Sigmoid colon (tissue), 6 donors: ENCODE measurements at regions not wholly inside any gene's neighbourhood (a gene's known extent, or its start where the extent isn't known, plus 50 kb on each side); places are given as distances from the start of the nearest gene placed in this dataset.

Source experiments
- DNase-seq: peaks from one replicate; pipeline ENCODE4 v3.0.0-alpha.2; 2019
- H3K27ac ChIP-seq, 4 donors: fragments of 200-600 bp; sonication (generic); one replicate each; pipeline ENCODE4 v1.5.1; 2016 to 2019; ENCODE audit warnings: mild to moderate bottlenecking in 1 of 4
- H3K27me3 ChIP-seq, 3 donors: fragments of 200-600 bp; sonication (generic); one replicate each; pipeline ENCODE4 v1.5.1; 2019; ENCODE audit warnings: mild to moderate bottlenecking in 1 of 3
- H3K36me3 ChIP-seq, 4 donors: fragments of 200-600 bp; sonication (generic); one replicate each; pipeline ENCODE4 v1.5.1; 2016 to 2019
- H3K4me1 ChIP-seq, 4 donors: fragments of 200-600 bp; sonication (generic); one replicate each; pipeline ENCODE4 v1.5.1; 2017 to 2019
- H3K4me3 ChIP-seq, 4 donors: fragments of 200-600 bp; sonication (generic); one replicate each; pipeline ENCODE4 v1.5.1; 2017 to 2019; ENCODE audit warnings: mild to moderate bottlenecking in 2 of 4, moderate library complexity in 1 of 4
- H3K9me3 ChIP-seq, 4 donors: fragments of 200-600 bp in 3 of 4; sonication (generic) in 3 of 4; one replicate each; pipeline versions ENCODE4 v1.5.1 to v1.6.1; 2013 to 2019
- EP300 ChIP-seq, 4 donors: sonication (generic); formaldehyde crosslinking; IDR thresholded peaks; one replicate each; pipeline ENCODE4 v1.6.1; 2017; ENCODE audit warnings: antibody characterized with exemption in 4 of 4
- POLR2A ChIP-seq, 2 donors: fragments of 450-650 bp; IDR thresholded peaks; one replicate each; pipeline ENCODE4 v1.6.1; 2016; ENCODE audit warnings: antibody characterized with exemption in 2 of 2, mild to moderate bottlenecking in 2 of 2, moderate library complexity in 2 of 2
- POLR2AphosphoS5 ChIP-seq, 4 donors: sonication (generic); formaldehyde crosslinking; IDR thresholded peaks; one replicate each; pipeline ENCODE4 v1.6.1; 2017; ENCODE audit warnings: antibody characterized with exemption in 4 of 4
- WGBS, 2 donors: extraction: QIAGEN DNeasy Blood & Tissue Kit; methylation state at CpG; one replicate each; pipeline ENCODE4 v1.1.7; 2013; 5-methylcytosine and 5-hydroxymethylcytosine counted together
- intact Hi-C: fragments of 100-400 bp; cut with DNase I; formaldehyde crosslinking; loops from one replicate; pipeline ENCODE4 v1.15.1; 2023
- TF ChIP-seq, protein P1 (sequence below), 4 experiments: fragments of 450-650 bp in 3 of 4; fragments of 200-600 bp in 1 of 4; IDR thresholded peaks; one replicate each; pipeline ENCODE4 v1.5.1; 2016 to 2019; ENCODE audit warnings: antibody characterized with exemption in 4 of 4, mild to moderate bottlenecking in 3 of 4, moderate library complexity in 2 of 4
- donor health status: healthy with polysubstance abuse.
- donor health status: healthy.

DNA sequence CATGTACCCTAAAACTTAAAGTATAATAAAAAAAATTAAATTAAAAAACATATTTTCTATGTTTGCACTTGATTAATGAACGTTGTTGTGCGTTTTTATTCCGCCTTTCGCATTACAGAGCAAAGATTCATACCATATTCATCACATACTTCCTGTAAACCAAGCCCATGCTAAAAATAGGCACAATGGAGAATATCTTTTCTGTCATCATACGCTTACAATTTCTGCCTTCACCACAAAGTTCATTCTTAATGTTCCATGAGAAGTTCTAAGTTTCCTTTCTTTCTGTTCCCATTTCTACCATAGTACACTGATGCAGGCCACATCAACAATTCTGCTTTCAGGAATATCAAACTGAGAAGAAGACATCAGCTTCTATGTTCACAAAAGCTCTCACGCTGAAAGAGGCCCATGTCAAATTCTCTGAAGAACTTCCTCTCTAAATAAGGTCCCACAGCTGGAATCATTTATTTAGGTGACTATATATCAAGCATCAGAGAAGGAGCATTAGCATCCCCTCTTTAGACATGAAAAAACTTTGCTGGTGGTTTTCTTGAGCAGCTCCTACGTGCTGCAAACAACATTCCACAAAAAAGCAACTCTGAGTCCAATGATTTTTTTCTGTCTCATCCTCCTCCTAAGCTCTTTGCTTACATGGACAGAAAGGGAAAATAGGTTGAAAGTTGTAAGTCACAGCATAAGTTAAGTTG, 456.4 kb downstream of the CDH10 start:
- no peak for DNase-seq
- no peaks in the 10 kb centered on the region for H3K4me1 ChIP-seq
- TF ChIP-seq EP300 (IDR thresholded peaks at IDR 0.05), result no peak
- no peak for TF ChIP-seq POLR2A (IDR thresholded peaks at IDR 0.05)
- TF ChIP-seq POLR2AphosphoS5 (IDR thresholded peaks at IDR 0.05), result no peak
- TF ChIP-seq, protein P1, sequence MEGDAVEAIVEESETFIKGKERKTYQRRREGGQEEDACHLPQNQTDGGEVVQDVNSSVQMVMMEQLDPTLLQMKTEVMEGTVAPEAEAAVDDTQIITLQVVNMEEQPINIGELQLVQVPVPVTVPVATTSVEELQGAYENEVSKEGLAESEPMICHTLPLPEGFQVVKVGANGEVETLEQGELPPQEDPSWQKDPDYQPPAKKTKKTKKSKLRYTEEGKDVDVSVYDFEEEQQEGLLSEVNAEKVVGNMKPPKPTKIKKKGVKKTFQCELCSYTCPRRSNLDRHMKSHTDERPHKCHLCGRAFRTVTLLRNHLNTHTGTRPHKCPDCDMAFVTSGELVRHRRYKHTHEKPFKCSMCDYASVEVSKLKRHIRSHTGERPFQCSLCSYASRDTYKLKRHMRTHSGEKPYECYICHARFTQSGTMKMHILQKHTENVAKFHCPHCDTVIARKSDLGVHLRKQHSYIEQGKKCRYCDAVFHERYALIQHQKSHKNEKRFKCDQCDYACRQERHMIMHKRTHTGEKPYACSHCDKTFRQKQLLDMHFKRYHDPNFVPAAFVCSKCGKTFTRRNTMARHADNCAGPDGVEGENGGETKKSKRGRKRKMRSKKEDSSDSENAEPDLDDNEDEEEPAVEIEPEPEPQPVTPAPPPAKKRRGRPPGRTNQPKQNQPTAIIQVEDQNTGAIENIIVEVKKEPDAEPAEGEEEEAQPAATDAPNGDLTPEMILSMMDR (IDR thresholded peaks at IDR 0.05), result no peak
- H3K27me3 ChIP-seq, result no peaks in the 10 kb centered on the region
- 80 to 82% methylated on average over 7 of the region's 7 CpGs for WGBS, 2 donors
- no peak overlapping the region for H3K27ac ChIP-seq
- H3K4me3 ChIP-seq, result no peak overlapping the region
- H3K9me3 ChIP-seq, result no peaks in the 10 kb centered on the region
- no peaks in the 10 kb centered on the region for H3K36me3 ChIP-seq
- intact Hi-C loops, result no loop called here

DNA sequence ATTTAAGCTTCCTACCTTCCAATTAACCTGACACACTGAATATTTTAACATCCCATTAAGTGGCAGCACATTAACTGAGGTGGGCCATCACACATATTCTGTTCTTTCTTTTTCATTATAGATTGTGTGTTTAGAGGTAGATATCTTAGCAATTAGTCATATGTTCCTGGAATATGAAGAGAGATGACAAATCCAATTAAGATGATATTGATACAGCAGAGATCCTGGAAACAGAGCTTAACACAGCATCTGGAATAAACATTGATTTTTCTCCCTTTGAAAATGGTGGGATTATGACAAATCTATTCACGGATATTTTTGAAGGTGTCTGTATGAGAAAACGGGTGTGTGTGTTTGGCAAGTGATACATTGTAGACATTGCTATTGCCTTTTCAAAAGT, 448.0 kb downstream of the CDH10 start:
- 71 to 93% methylated on average over 2 of the region's 2 CpGs for WGBS, 2 donors
- no peaks in the 10 kb centered on the region for H3K27me3 ChIP-seq
- H3K27ac ChIP-seq, result no peak overlapping the region
- H3K36me3 ChIP-seq, result no peaks in the 10 kb centered on the region
- DNase-seq, result no peak
- no peaks in the 10 kb centered on the region for H3K4me1 ChIP-seq
- TF ChIP-seq POLR2AphosphoS5 (IDR thresholded peaks at IDR 0.05) (no peak), EP300 (IDR thresholded peaks at IDR 0.05) (no peak), POLR2A (IDR thresholded peaks at IDR 0.05) (no peak)
- TF ChIP-seq, protein P1 (IDR thresholded peaks at IDR 0.05), result no peak
- no peaks in the 10 kb centered on the region for H3K9me3 ChIP-seq
- intact Hi-C loops, result no loop called here
- no peak overlapping the region for H3K4me3 ChIP-seq

DNA sequence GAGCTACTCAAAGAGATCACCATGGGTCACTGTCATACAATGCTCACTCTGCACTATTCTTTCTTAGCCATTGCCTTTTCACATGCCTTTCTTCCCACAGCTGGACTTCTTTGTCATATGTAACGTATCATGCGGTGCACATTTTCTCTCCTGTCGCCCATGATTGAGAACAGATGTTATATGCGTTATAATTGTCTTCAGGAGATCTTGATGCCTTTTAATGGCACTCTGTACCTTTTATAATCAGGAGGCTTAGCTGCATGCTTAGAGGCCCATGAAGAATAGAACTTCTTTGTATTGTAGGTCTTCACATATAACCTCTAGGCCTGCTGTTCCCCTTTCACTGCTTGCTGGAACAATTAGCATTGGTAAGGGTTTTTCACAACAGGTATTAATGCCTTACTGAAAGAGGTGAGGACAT, 436.1 kb downstream of the CDH10 start:
- no peaks in the 10 kb centered on the region for H3K4me1 ChIP-seq
- no peak for DNase-seq
- no peak overlapping the region for H3K4me3 ChIP-seq
- WGBS, 2 donors, result 63 to 69% methylated on average over 4 of the region's 4 CpGs
- H3K27me3 ChIP-seq, result no peaks in the 10 kb centered on the region
- TF ChIP-seq, protein P1 (IDR thresholded peaks at IDR 0.05), result no peak
- TF ChIP-seq POLR2A (IDR thresholded peaks at IDR 0.05), result no peak
- TF ChIP-seq EP300 (IDR thresholded peaks at IDR 0.05), result no peak
- no peak for TF ChIP-seq POLR2AphosphoS5 (IDR thresholded peaks at IDR 0.05)
- intact Hi-C loops, result no loop called here
- no peaks in the 10 kb centered on the region for H3K36me3 ChIP-seq
- no peak overlapping the region for H3K27ac ChIP-seq
- peaks cover 0 to 3% (median 1%) of the 10 kb centered on the region in 4 donors for H3K9me3 ChIP-seq

- WGBS, 2 donors, result 71 to 77% methylated on average over 3 of the region's 3 CpGs
- H3K9me3 ChIP-seq, result no peaks in the 10 kb centered on the region
- DNase-seq, result no peak
- no peaks in the 10 kb centered on the region for H3K36me3 ChIP-seq
- intact Hi-C loops, result no loop called here
- no peaks in the 10 kb centered on the region for H3K4me1 ChIP-seq
- no peak overlapping the region for H3K4me3 ChIP-seq
- H3K27me3 ChIP-seq, result no peaks in the 10 kb centered on the region
- no peak for TF ChIP-seq POLR2AphosphoS5 (IDR thresholded peaks at IDR 0.05)
- TF ChIP-seq EP300 (IDR thresholded peaks at IDR 0.05), result no peak
- TF ChIP-seq, protein P1 (IDR thresholded peaks at IDR 0.05), result no peak
- TF ChIP-seq POLR2A (IDR thresholded peaks at IDR 0.05), result no peak
- H3K27ac ChIP-seq, result no peak overlapping the region
Measured at GRCh38 chr5:24215114-24215513, 429.7 kb downstream of the CDH10 start.

GRCh38 chr5:24222876-24223275, 421.9 kb downstream of the CDH10 start:
- no peak for DNase-seq
- intact Hi-C loops, result no loop called here
- no peak for TF ChIP-seq POLR2AphosphoS5 (IDR thresholded peaks at IDR 0.05)
- no peak for TF ChIP-seq EP300 (IDR thresholded peaks at IDR 0.05)
- no peak for TF ChIP-seq POLR2A (IDR thresholded peaks at IDR 0.05)
- TF ChIP-seq, protein P1 (IDR thresholded peaks at IDR 0.05), result no peak
- H3K4me1 ChIP-seq, result no peaks in the 10 kb centered on the region
- H3K9me3 ChIP-seq, result peaks cover 0 to 4% (median 0%) of the 10 kb centered on the region in 4 donors
- 31 to 60% methylated on average over 2 of the region's 2 CpGs for WGBS, 2 donors
- no peak overlapping the region for H3K27ac ChIP-seq
- no peak overlapping the region for H3K4me3 ChIP-seq
- no peaks in the 10 kb centered on the region for H3K36me3 ChIP-seq
- H3K27me3 ChIP-seq, result peaks cover 0 to 3% (median 0%) of the 10 kb centered on the region in 3 donors
